HEK293 (cell line): ENCODE measurements at regions not wholly inside any gene's neighbourhood (a gene's known extent, or its start where the extent isn't known, plus 50 kb on each side); places are given as distances from the start of the nearest gene placed in this dataset.

Experiments
- CTCF ChIA-PET: fragments of 350-600 bp; formaldehyde crosslinking; extraction: SDS; loops from one replicate; lab custom pipeline; 2021; ENCODE audit warnings: antibody characterized with exemption; lab: Yijun Ruan, JAX
- POLR2A ChIA-PET: fragments of 300-600 bp; formaldehyde crosslinking; extraction: SDS; loops from one replicate; lab custom pipeline; 2020; ENCODE audit warnings: antibody characterized with exemption, inconsistent platforms; lab: Yijun Ruan, JAX
- H3K27ac ChIP-seq: fragments of 200-500 bp; sonication (Bioruptor generic); 2 replicates; pipeline ENCODE4 v1.5.1; 2014; ENCODE audit warnings: low read depth, low read length, control low read depth, inconsistent platforms; ENCODE audit errors: extremely low read depth
- H3K36me3 ChIP-seq, 2 experiments: fragments of 200-500 bp in 1 of 2; sonication (Bioruptor generic) in 1 of 2; 1 replicate in 1 of 2; 2 replicates in 1 of 2; pipeline ENCODE4 v1.5.1; 2014 to 2017; ENCODE audit warnings: inconsistent platforms in 2 of 2, low read length in 2 of 2; ENCODE audit not compliant: control insufficient read depth in 2 of 2, insufficient read depth in 1 of 2
- H3K4me1 ChIP-seq: fragments of 200-500 bp; sonication (Bioruptor generic); 2 replicates; pipeline ENCODE4 v1.5.1; 2014; ENCODE audit warnings: mild to moderate bottlenecking, low read length, inconsistent platforms; ENCODE audit not compliant: control insufficient read depth, insufficient read depth
- H3K4me3 ChIP-seq: 2 replicates; pipeline ENCODE4 v1.5.1; 2011; ENCODE audit warnings: low read depth, mild to moderate bottlenecking, control low read depth, low read length, moderate library complexity
- H3K9me3 ChIP-seq: fragments of 200-500 bp; sonication (Bioruptor generic); 2 replicates; pipeline ENCODE4 v1.5.1; 2014; ENCODE audit warnings: low read depth, low read length, inconsistent platforms; ENCODE audit not compliant: control insufficient read depth, insufficient read depth
- GLIS1 ChIP-seq: fragments of 450-650 bp; formaldehyde crosslinking; IDR thresholded peaks from 2 replicates; pipeline ENCODE4 v1.5.1; 2016; ENCODE audit warnings: missing biosample characterization, missing genetic modification characterization
- KLF1 ChIP-seq: fragments of 450-650 bp; formaldehyde crosslinking; IDR thresholded peaks from 2 replicates; pipeline ENCODE4 v1.5.1; 2016; ENCODE audit warnings: missing biosample characterization, missing genetic modification characterization
- KLF9 ChIP-seq: fragments of 450-650 bp; formaldehyde crosslinking; IDR thresholded peaks from 2 replicates; pipeline ENCODE4 v1.5.1; 2016; ENCODE audit warnings: missing biosample characterization, missing genetic modification characterization, low read depth
- OVOL3 ChIP-seq: fragments of 450-650 bp; formaldehyde crosslinking; IDR thresholded peaks from 2 replicates; pipeline ENCODE4 v1.5.1; 2016; ENCODE audit warnings: missing biosample characterization, missing genetic modification characterization
- SALL2 ChIP-seq: fragments of 450-650 bp; formaldehyde crosslinking; IDR thresholded peaks from 2 replicates; pipeline ENCODE4 v1.5.0; 2017; ENCODE audit warnings: missing biosample characterization, mild to moderate bottlenecking, missing genetic modification characterization, borderline replicate concordance
- ZEB2 ChIP-seq: fragments of 450-650 bp; formaldehyde crosslinking; IDR thresholded peaks from 2 replicates; pipeline ENCODE4 v1.5.1; 2016; ENCODE audit warnings: missing biosample characterization, missing genetic modification characterization
- ZFHX2 ChIP-seq: fragments of 450-650 bp; formaldehyde crosslinking; conservative IDR thresholded peaks from 2 replicates; pipeline ENCODE4 v1.5.1; 2016; ENCODE audit warnings: missing biosample characterization, missing genetic modification characterization
- ZIC2 ChIP-seq: fragments of 450-650 bp; formaldehyde crosslinking; IDR thresholded peaks from 2 replicates; pipeline ENCODE4 v1.5.1; 2016; ENCODE audit warnings: missing biosample characterization, missing genetic modification characterization
- ZNF155 ChIP-seq: fragments of 450-650 bp; formaldehyde crosslinking; IDR thresholded peaks from 2 replicates; pipeline ENCODE4 v1.5.1; 2016; ENCODE audit warnings: missing biosample characterization, missing genetic modification characterization
- ZNF2 ChIP-seq: fragments of 450-650 bp; formaldehyde crosslinking; IDR thresholded peaks from 2 replicates; pipeline ENCODE4 v1.5.1; 2016; ENCODE audit warnings: missing biosample characterization, missing genetic modification characterization
- ZNF239 ChIP-seq: fragments of 450-650 bp; formaldehyde crosslinking; IDR thresholded peaks from 2 replicates; pipeline ENCODE4 v1.5.1; 2016; ENCODE audit warnings: missing biosample characterization, missing genetic modification characterization
- ZNF274 ChIP-seq, 2 experiments: fragments of 200-500 bp in 1 of 2; fragments of 450-650 bp in 1 of 2; sonication (Bioruptor generic) in 1 of 2; formaldehyde crosslinking in 1 of 2; IDR thresholded peaks; 2 replicates each; pipeline versions ENCODE4 v1.5.1 to v1.6.1; 2014 to 2016; ENCODE audit warnings: borderline replicate concordance in 1 of 2, inconsistent platforms in 1 of 2, low read length in 1 of 2, missing biosample characterization in 1 of 2, missing genetic modification characterization in 1 of 2
- ZNF311 ChIP-seq: fragments of 450-650 bp; formaldehyde crosslinking; IDR thresholded peaks from 2 replicates; pipeline ENCODE4 v1.5.1; 2017; ENCODE audit warnings: missing biosample characterization, missing genetic modification characterization, borderline replicate concordance
- ZNF335 ChIP-seq: fragments of 450-650 bp; formaldehyde crosslinking; conservative IDR thresholded peaks from 2 replicates; pipeline ENCODE4 v1.5.1; 2016; ENCODE audit warnings: missing biosample characterization, missing genetic modification characterization
- ZNF398 ChIP-seq: fragments of 450-650 bp; formaldehyde crosslinking; IDR thresholded peaks from 2 replicates; pipeline ENCODE4 v1.5.1; 2017; ENCODE audit warnings: missing biosample characterization, missing genetic modification characterization
- ZNF513 ChIP-seq: fragments of 450-650 bp; IDR thresholded peaks from 2 replicates; pipeline ENCODE4 v1.5.1; 2018; ENCODE audit warnings: missing biosample characterization, missing genetic modification characterization
- ZNF610 ChIP-seq: fragments of 450-650 bp; formaldehyde crosslinking; IDR thresholded peaks from 2 replicates; pipeline ENCODE4 v1.5.1; 2016; ENCODE audit warnings: missing biosample characterization, missing genetic modification characterization, borderline replicate concordance
- ZNF664 ChIP-seq: fragments of 450-650 bp; formaldehyde crosslinking; IDR thresholded peaks from 2 replicates; pipeline ENCODE4 v1.5.1; 2016; ENCODE audit warnings: missing biosample characterization, missing genetic modification characterization
- ZNF785 ChIP-seq: fragments of 450-650 bp; formaldehyde crosslinking; IDR thresholded peaks from 2 replicates; pipeline ENCODE4 v1.5.1; 2016; ENCODE audit warnings: missing biosample characterization, missing genetic modification characterization
- ZNF791 ChIP-seq: fragments of 450-650 bp; formaldehyde crosslinking; IDR thresholded peaks from 2 replicates; pipeline ENCODE4 v1.5.1; 2016; ENCODE audit warnings: missing biosample characterization, missing genetic modification characterization
- ZNF843 ChIP-seq: fragments of 450-650 bp; formaldehyde crosslinking; IDR thresholded peaks from 2 replicates; pipeline ENCODE4 v1.5.1; 2016; ENCODE audit warnings: missing biosample characterization, missing genetic modification characterization
- ZSCAN30 ChIP-seq: fragments of 450-650 bp; IDR thresholded peaks from 2 replicates; pipeline ENCODE4 v1.5.1; 2018; ENCODE audit warnings: missing biosample characterization, mild to moderate bottlenecking, missing genetic modification characterization, moderate library complexity
- TF ChIP-seq, protein P1 (sequence below): fragments of 450-650 bp; formaldehyde crosslinking; IDR thresholded peaks from 2 replicates; pipeline ENCODE4 v1.5.1; 2016; ENCODE audit warnings: missing biosample characterization, missing genetic modification characterization
- TF ChIP-seq, protein P2 (sequence below): fragments of 450-650 bp; formaldehyde crosslinking; IDR thresholded peaks from 2 replicates; pipeline ENCODE4 v1.5.1; 2016; ENCODE audit warnings: missing biosample characterization, missing genetic modification characterization
- TF ChIP-seq, protein P3 (sequence below): fragments of 450-650 bp; formaldehyde crosslinking; IDR thresholded peaks from 2 replicates; pipeline ENCODE4 v1.5.0; 2017; ENCODE audit warnings: missing biosample characterization, missing genetic modification characterization, borderline replicate concordance
- TF ChIP-seq, protein P4 (sequence below): fragments of 450-650 bp; formaldehyde crosslinking; IDR thresholded peaks from 2 replicates; pipeline ENCODE4 v1.5.1; 2017; ENCODE audit warnings: missing biosample characterization, missing genetic modification characterization

DNA sequence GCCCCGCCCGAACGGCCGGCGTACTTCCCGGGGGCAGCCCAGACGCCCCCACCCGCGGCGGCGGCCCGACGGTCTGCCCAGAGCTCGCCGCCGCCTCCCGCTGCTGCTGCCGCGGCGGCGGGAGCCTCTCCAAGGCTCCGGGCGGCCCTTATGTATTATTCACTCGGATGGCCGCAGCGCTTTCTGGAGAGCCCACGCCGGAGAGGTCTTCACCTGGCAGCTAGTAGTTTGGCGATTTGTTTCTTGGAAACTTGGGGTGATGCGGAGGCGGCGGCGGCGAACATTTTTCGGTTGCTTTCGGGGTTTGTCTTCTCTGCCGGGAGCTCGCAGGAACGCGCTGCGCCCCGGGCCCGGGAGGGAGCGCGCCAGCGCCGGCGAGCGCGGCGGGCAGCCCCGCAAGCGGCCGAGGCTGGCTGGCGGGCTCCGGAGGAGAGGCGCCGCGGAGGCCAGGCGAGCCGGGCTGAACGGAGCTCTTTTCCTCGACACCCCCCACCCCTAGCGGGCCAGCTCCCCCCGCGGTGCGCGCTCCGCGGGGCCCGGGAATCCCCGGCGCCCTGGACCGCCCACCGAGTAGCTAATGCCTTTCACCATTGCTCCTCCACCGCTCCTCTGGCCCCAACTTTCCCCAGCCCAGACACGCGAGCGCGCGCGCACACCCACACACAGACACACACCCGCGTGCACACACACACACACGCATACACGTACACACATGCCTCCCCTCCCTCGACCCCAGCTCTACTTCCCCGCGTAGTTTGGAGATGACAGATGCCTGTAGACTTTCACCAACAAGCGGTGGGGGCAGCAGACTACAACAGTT is 113.5 kb downstream of the DHX15 start:
- ChIA-PET CTCF (interaction anchor here (0.5 to 0.6 kb wide), 2 partner anchors 462 to 788 kb away, joined by 4 to 8 read pairs; no protein-coding TSS in a partner anchor), POLR2A (no interaction called here)
- no peaks in the 10 kb centered on the region; the same call in 1 of the 2 replicates for H3K4me1 ChIP-seq
- peak overlapping the region; percentile 10; the same call in 1 of the 2 replicates for H3K27ac ChIP-seq
- H3K9me3 ChIP-seq: no peaks in the 10 kb centered on the region
- peak overlapping the region; percentile 58 for H3K4me3 ChIP-seq
- H3K36me3 ChIP-seq: no peaks in the 10 kb centered on the region
- TF ChIP-seq ZSCAN30 (tag by site-specific recombination): no peak
- TF ChIP-seq ZFHX2 (tag by site-specific recombination): peak; percentile 94
- TF ChIP-seq, protein P1, sequence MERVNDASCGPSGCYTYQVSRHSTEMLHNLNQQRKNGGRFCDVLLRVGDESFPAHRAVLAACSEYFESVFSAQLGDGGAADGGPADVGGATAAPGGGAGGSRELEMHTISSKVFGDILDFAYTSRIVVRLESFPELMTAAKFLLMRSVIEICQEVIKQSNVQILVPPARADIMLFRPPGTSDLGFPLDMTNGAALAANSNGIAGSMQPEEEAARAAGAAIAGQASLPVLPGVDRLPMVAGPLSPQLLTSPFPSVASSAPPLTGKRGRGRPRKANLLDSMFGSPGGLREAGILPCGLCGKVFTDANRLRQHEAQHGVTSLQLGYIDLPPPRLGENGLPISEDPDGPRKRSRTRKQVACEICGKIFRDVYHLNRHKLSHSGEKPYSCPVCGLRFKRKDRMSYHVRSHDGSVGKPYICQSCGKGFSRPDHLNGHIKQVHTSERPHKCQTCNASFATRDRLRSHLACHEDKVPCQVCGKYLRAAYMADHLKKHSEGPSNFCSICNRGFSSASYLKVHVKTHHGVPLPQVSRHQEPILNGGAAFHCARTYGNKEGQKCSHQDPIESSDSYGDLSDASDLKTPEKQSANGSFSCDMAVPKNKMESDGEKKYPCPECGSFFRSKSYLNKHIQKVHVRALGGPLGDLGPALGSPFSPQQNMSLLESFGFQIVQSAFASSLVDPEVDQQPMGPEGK (tag by site-specific recombination): peak; percentile 66; the same call in 1 of the 2 replicates
- TF ChIP-seq KLF1 (tag by site-specific recombination): no peak
- TF ChIP-seq ZNF785 (tag by site-specific recombination): no peak
- peak; percentile 71; the same call in 1 of the 2 replicates for TF ChIP-seq ZEB2 (tag by site-specific recombination)
- TF ChIP-seq ZNF239 (tag by site-specific recombination): no peak
- peak; percentile 69 for TF ChIP-seq ZNF398 (tag by site-specific recombination)
- TF ChIP-seq KLF9 (tag by site-specific recombination): peak; percentile 22; the same call in 1 of the 2 replicates
- 0 out of 2 replicates have a peak, but pooled peaks have one; percentile 20 for TF ChIP-seq ZNF2 (tag by site-specific recombination)
- TF ChIP-seq SALL2 (tag by site-specific recombination): no peak
- 0 out of 2 replicates have a peak, but pooled peaks have one; percentile 7 for TF ChIP-seq ZNF664 (tag by site-specific recombination)
- no peak for TF ChIP-seq ZNF513 (tag by site-specific recombination)
- peak; percentile 75 for TF ChIP-seq ZIC2
- TF ChIP-seq OVOL3: no peak
- peak; percentile 68 for TF ChIP-seq ZNF335 (tag by site-specific recombination)
- TF ChIP-seq ZNF274 (IDR thresholded peaks at IDR 0.05; ENCODE audit: low read length): no peak
- TF ChIP-seq ZNF274 (tag by site-specific recombination; IDR thresholded peaks at IDR 0.05; ENCODE audit: borderline replicate concordance): no peak
- TF ChIP-seq GLIS1: peak; percentile 70
- TF ChIP-seq, protein P2, sequence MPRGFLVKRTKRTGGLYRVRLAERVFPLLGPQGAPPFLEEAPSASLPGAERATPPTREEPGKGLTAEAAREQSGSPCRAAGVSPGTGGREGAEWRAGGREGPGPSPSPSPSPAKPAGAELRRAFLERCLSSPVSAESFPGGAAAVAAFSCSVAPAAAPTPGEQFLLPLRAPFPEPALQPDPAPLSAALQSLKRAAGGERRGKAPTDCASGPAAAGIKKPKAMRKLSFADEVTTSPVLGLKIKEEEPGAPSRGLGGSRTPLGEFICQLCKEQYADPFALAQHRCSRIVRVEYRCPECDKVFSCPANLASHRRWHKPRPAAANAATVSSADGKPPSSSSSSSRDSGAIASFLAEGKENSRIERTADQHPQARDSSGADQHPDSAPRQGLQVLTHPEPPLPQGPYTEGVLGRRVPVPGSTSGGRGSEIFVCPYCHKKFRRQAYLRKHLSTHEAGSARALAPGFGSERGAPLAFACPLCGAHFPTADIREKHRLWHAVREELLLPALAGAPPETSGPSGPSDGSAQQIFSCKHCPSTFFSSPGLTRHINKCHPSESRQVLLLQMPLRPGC (tag by site-specific recombination): no peak
- TF ChIP-seq ZNF311 (tag by site-specific recombination): no peak
- TF ChIP-seq, protein P3, sequence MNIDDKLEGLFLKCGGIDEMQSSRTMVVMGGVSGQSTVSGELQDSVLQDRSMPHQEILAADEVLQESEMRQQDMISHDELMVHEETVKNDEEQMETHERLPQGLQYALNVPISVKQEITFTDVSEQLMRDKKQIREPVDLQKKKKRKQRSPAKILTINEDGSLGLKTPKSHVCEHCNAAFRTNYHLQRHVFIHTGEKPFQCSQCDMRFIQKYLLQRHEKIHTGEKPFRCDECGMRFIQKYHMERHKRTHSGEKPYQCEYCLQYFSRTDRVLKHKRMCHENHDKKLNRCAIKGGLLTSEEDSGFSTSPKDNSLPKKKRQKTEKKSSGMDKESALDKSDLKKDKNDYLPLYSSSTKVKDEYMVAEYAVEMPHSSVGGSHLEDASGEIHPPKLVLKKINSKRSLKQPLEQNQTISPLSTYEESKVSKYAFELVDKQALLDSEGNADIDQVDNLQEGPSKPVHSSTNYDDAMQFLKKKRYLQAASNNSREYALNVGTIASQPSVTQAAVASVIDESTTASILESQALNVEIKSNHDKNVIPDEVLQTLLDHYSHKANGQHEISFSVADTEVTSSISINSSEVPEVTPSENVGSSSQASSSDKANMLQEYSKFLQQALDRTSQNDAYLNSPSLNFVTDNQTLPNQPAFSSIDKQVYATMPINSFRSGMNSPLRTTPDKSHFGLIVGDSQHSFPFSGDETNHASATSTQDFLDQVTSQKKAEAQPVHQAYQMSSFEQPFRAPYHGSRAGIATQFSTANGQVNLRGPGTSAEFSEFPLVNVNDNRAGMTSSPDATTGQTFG (tag by site-specific recombination): no peak
- peak; percentile 46; the same call in 1 of the 2 replicates for TF ChIP-seq ZNF610
- no peak for TF ChIP-seq ZNF155 (tag by site-specific recombination)
- peak; percentile 15; the same call in 1 of the 2 replicates for TF ChIP-seq ZNF843 (tag by site-specific recombination)
- TF ChIP-seq ZNF791: no peak
- TF ChIP-seq, protein P4, sequence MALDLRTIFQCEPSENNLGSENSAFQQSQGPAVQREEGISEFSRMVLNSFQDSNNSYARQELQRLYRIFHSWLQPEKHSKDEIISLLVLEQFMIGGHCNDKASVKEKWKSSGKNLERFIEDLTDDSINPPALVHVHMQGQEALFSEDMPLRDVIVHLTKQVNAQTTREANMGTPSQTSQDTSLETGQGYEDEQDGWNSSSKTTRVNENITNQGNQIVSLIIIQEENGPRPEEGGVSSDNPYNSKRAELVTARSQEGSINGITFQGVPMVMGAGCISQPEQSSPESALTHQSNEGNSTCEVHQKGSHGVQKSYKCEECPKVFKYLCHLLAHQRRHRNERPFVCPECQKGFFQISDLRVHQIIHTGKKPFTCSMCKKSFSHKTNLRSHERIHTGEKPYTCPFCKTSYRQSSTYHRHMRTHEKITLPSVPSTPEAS (tag by site-specific recombination): peak; percentile 95
